ENCODE measurements at regions not wholly inside any gene's neighbourhood (a gene's known extent, or its start where the extent isn't known, plus 50 kb on each side); places are given as distances from the start of the nearest gene placed in this dataset.
A peak's percentile ranks its signal among the peaks of the same experiment; 100 is the strongest.

- intact Hi-C loops (cut with DNase I) = no loop called here
- Histone ChIP-seq H3K4me1 (ENCODE audit: control insufficient read depth, insufficient read depth, low read length) (no peaks in the 10 kb centered on the region), H3K27ac (ENCODE audit: low read length) (no peak overlapping the region), H3K9me3 (ENCODE audit: control insufficient read depth, low read length) (no peaks in the 10 kb centered on the region), H3K4me3 (ENCODE audit: low read length) (no peak overlapping the region), H3K27me3 (ENCODE audit: control insufficient read depth, insufficient read depth) (no peaks in the 10 kb centered on the region)
- 85% methylated on average over 4 of the region's 4 CpGs for WGBS
- no peak for DNase-seq
- no peak for ATAC-seq
Observed at GRCh38 chr3:14334136-14334535, 68.3 kb upstream of the SLC6A6 start.

GRCh38 chr3:14334936-14335335 is 67.5 kb upstream of the SLC6A6 start:
- no peaks in the 10 kb centered on the region for H3K9me3 ChIP-seq (ENCODE audit: control insufficient read depth, low read length)
- H3K27me3 ChIP-seq (ENCODE audit: control insufficient read depth, insufficient read depth) = no peaks in the 10 kb centered on the region
- no peaks in the 10 kb centered on the region for H3K4me1 ChIP-seq (ENCODE audit: control insufficient read depth, insufficient read depth, low read length)
- no peak for DNase-seq
- no peak overlapping the region for H3K4me3 ChIP-seq (ENCODE audit: low read length)
- no peak overlapping the region for H3K27ac ChIP-seq (ENCODE audit: low read length)
- intact Hi-C loops (cut with DNase I) = no loop called here
- no peak for ATAC-seq
- WGBS = 89% methylated on average over 7 of the region's 7 CpGs

- Histone ChIP-seq H3K4me3 (ENCODE audit: low read length) (no peak overlapping the region), H3K27me3 (ENCODE audit: control insufficient read depth, insufficient read depth) (no peaks in the 10 kb centered on the region), H3K4me1 (ENCODE audit: control insufficient read depth, insufficient read depth, low read length) (peaks cover under 1% of the 10 kb centered on the region), H3K27ac (ENCODE audit: low read length) (no peak overlapping the region), H3K9me3 (ENCODE audit: control insufficient read depth, low read length) (no peaks in the 10 kb centered on the region)
- no peak for DNase-seq
- WGBS = 77% methylated on average over 10 of the region's 10 CpGs
- no peak for ATAC-seq
- intact Hi-C loops (cut with DNase I) = no loop called here
Observed at GRCh38 chr3:14335774-14336748, 66.3 kb upstream of the SLC6A6 start.

GRCh38 chr3:14336749-14337598 is 65.4 kb upstream of the SLC6A6 start:
- 64% methylated on average over 17 of the region's 17 CpGs for WGBS
- intact Hi-C loops (cut with DNase I) = no loop called here
- H3K4me1 ChIP-seq (ENCODE audit: control insufficient read depth, insufficient read depth, low read length) = peaks cover 2% of the 10 kb centered on the region
- H3K27me3 ChIP-seq (ENCODE audit: control insufficient read depth, insufficient read depth) = no peaks in the 10 kb centered on the region
- no peak overlapping the region for H3K27ac ChIP-seq (ENCODE audit: low read length)
- DNase-seq (no peak), ATAC-seq (no peak)
- H3K4me3 ChIP-seq (ENCODE audit: low read length) = no peak overlapping the region
- H3K9me3 ChIP-seq (ENCODE audit: control insufficient read depth, low read length) = no peaks in the 10 kb centered on the region

GRCh38 chr3:14337828-14338227 is 64.6 kb upstream of the SLC6A6 start:
- Histone ChIP-seq H3K9me3 (ENCODE audit: control insufficient read depth, low read length) (no peaks in the 10 kb centered on the region), H3K27me3 (ENCODE audit: control insufficient read depth, insufficient read depth) (no peaks in the 10 kb centered on the region), H3K27ac (ENCODE audit: low read length) (no peak overlapping the region), H3K4me3 (ENCODE audit: low read length) (no peak overlapping the region), H3K4me1 (ENCODE audit: control insufficient read depth, insufficient read depth, low read length) (peaks cover 2% of the 10 kb centered on the region)
- intact Hi-C loops (cut with DNase I) = no loop called here
- 66% methylated on average over 6 of the region's 6 CpGs for WGBS
- DNase-seq (no peak), ATAC-seq (no peak)

DNA sequence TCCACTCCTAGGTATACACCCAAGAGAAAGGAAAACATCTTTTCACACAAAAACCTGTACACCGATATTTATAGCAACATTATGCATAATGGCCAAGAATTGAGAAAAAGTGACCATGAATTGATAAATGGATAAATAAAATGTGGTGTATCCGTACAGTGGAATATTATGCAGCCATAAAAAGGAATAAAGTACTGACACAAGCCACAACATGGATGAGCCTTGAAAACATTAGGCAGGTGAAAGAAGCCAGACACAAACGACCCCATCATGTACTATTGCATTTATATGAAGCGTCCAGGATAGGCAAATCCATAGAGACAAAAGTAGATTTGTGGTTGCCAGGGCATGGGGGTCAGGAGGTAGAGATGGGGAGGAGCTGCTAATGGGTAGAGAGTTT is 64.2 kb upstream of the SLC6A6 start:
- intact Hi-C loops (cut with DNase I) = no loop called here
- no peak overlapping the region for H3K4me3 ChIP-seq (ENCODE audit: low read length)
- ATAC-seq = no peak
- no peak overlapping the region for H3K27ac ChIP-seq (ENCODE audit: low read length)
- H3K9me3 ChIP-seq (ENCODE audit: control insufficient read depth, low read length) = no peaks in the 10 kb centered on the region
- H3K27me3 ChIP-seq (ENCODE audit: control insufficient read depth, insufficient read depth) = no peaks in the 10 kb centered on the region
- 74% methylated on average over 4 of the region's 4 CpGs for WGBS
- H3K4me1 ChIP-seq (ENCODE audit: control insufficient read depth, insufficient read depth, low read length) = peaks cover 2% of the 10 kb centered on the region
- DNase-seq = no peak

GRCh38 chr3:14338898-14339458 is 63.4 kb upstream of the SLC6A6 start:
- DNase-seq (no peak), ATAC-seq (no peak)
- peaks cover 2% of the 10 kb centered on the region for H3K4me1 ChIP-seq (ENCODE audit: control insufficient read depth, insufficient read depth, low read length)
- H3K27me3 ChIP-seq (ENCODE audit: control insufficient read depth, insufficient read depth) = no peaks in the 10 kb centered on the region
- intact Hi-C loops (cut with DNase I) = no loop called here
- H3K4me3 ChIP-seq (ENCODE audit: low read length) = no peak overlapping the region
- no peaks in the 10 kb centered on the region for H3K9me3 ChIP-seq (ENCODE audit: control insufficient read depth, low read length)
- H3K27ac ChIP-seq (ENCODE audit: low read length) = no peak overlapping the region
- WGBS = 91% methylated on average over 7 of the region's 7 CpGs

- DNase-seq = no peak
- Histone ChIP-seq H3K4me1 (ENCODE audit: control insufficient read depth, insufficient read depth, low read length) (peaks cover 2% of the 10 kb centered on the region), H3K4me3 (ENCODE audit: low read length) (no peak overlapping the region), H3K27me3 (ENCODE audit: control insufficient read depth, insufficient read depth) (no peaks in the 10 kb centered on the region), H3K27ac (ENCODE audit: low read length) (no peak overlapping the region), H3K9me3 (ENCODE audit: control insufficient read depth, low read length) (no peaks in the 10 kb centered on the region)
- peak in 1 of 2 donors; percentile 43 for ATAC-seq
- intact Hi-C loops (cut with DNase I) = no loop called here
- WGBS = 59% methylated on average over 14 of the region's 14 CpGs
Observed at GRCh38 chr3:14340960-14341708, 61.3 kb upstream of the SLC6A6 start.

- no peaks in the 10 kb centered on the region for H3K9me3 ChIP-seq (ENCODE audit: control insufficient read depth, low read length)
- ATAC-seq = no peak
- no peaks in the 10 kb centered on the region for H3K27me3 ChIP-seq (ENCODE audit: control insufficient read depth, insufficient read depth)
Observed at GRCh38 chr3:14343338-14344112, 58.9 kb upstream of the SLC6A6 start.

GRCh38 chr3:14344351-14344750 is 58.1 kb upstream of the SLC6A6 start:
- no peak for ATAC-seq
- no peak for DNase-seq
- peaks cover 2% of the 10 kb centered on the region for H3K4me1 ChIP-seq (ENCODE audit: control insufficient read depth, insufficient read depth, low read length)
- no peaks in the 10 kb centered on the region for H3K9me3 ChIP-seq (ENCODE audit: control insufficient read depth, low read length)
- WGBS = 83% methylated on average over 7 of the region's 7 CpGs
- intact Hi-C loops (cut with DNase I) = no loop called here
- no peak overlapping the region for H3K27ac ChIP-seq (ENCODE audit: low read length)
- H3K27me3 ChIP-seq (ENCODE audit: control insufficient read depth, insufficient read depth) = no peaks in the 10 kb centered on the region
- H3K4me3 ChIP-seq (ENCODE audit: low read length) = no peak overlapping the region

More at GRCh38 chr3:14343338-14344112, 58.9 kb upstream of the SLC6A6 start:
- Histone ChIP-seq H3K27ac (ENCODE audit: low read length) (no peak overlapping the region), H3K4me1 (ENCODE audit: control insufficient read depth, insufficient read depth, low read length) (peaks cover 2% of the 10 kb centered on the region), H3K4me3 (ENCODE audit: low read length) (no peak overlapping the region)
- WGBS = 93% methylated on average over 21 of the region's 21 CpGs
- intact Hi-C loops (cut with DNase I) = no loop called here
- no peak for DNase-seq

Measured in right cardiac atrium (tissue), 5 donors.